Pancreas (tissue), 10 donors: ENCODE measurements at regions not wholly inside any gene's neighbourhood (a gene's known extent, or its start where the extent isn't known, plus 50 kb on each side); places are given as distances from the start of the nearest gene placed in this dataset.
"Not testable (repeated sequence)": the region's sequence is repeated elsewhere in the genome, so short reads cannot be mapped to it uniquely, and the experiment has no call there.

Experiments
- ATAC-seq, 4 donors: fragments of 200-7000 bp; cut with Tn5 transposase; one replicate each; pipeline versions ENCODE4 v1.8.0 to v1.9.1; 2020; ENCODE audit warnings: mild to moderate bottlenecking in 4 of 4, moderate library complexity in 4 of 4
- DNase-seq, 6 donors: peaks; one replicate each; pipeline ENCODE4 v3.0.0-alpha.2; 2020
- FAIRE-seq: peaks from 2 replicates; lab custom pipeline; 2012; peaks lifted over from hg19 to GRCh38; lab: Jason Lieb, UNC
- H3K27ac ChIP-seq, 4 donors: fragments of 200-600 bp; sonication (generic); 1 replicate in 3 of 4; 2 replicates in 1 of 4; pipeline versions ENCODE4 v1.5.0 to v1.8.0; 2020
- H3K27me3 ChIP-seq, 4 donors: fragments of 200-600 bp; one replicate each; pipeline ENCODE4 v1.8.0; 2021
- H3K36me3 ChIP-seq, 3 donors: fragments of 200-600 bp; sonication (generic) in 1 of 3; one replicate each; pipeline versions ENCODE4 v1.5.0 to v1.8.0; 2020 to 2021
- H3K4me1 ChIP-seq, 3 donors: fragments of 200-600 bp; one replicate each; pipeline ENCODE4 v1.8.0; 2021
- H3K4me3 ChIP-seq, 4 donors: fragments of 200-600 bp; sonication (generic) in 2 of 4; one replicate each; pipeline versions ENCODE4 v1.5.0 to v1.8.0; 2020 to 2021
- H3K9me3 ChIP-seq, 4 donors: fragments of 200-600 bp; one replicate each; pipeline ENCODE4 v1.8.0; 2021
- WGBS, 2 donors: extraction: QIAGEN DNeasy Blood & Tissue Kit; methylation state at CpG; one replicate each; pipeline ENCODE4 v1.1.7; 2013; 5-methylcytosine and 5-hydroxymethylcytosine counted together
- intact Hi-C, 3 donors: fragments of 100-400 bp; cut with DNase I; formaldehyde crosslinking; loops; one replicate each; pipeline versions ENCODE4 v1.11.1 to v1.14.2; 2022
- TF ChIP-seq, protein P1 (sequence below), 4 donors: fragments of 200-600 bp; sonication (generic) in 3 of 4; IDR thresholded peaks; one replicate each; pipeline versions ENCODE4 v1.5.0 to v1.8.0; 2021; ENCODE audit warnings: antibody characterized with exemption in 4 of 4
- donor health status: healthy with polysubstance abuse.
- donor health status: DM: no; HTN: no; CAD: no; lungs with moderate emphysema.
- donor health status: DM: no; HTN: no; CAD: no.
- donor health status: control.
- donor health status: control.
- donor health status: Bipolar disorder and iron deficiency.
- donor health status: DM: yes; HTN: yes; CAD: no.
- donor health status: DM: no; HTN: no; CAD: no.
- donor health status: DM: no; HTN: no; CAD: no.
- donor health status: DM: yes; HTN: yes; CAD: no.

DNA sequence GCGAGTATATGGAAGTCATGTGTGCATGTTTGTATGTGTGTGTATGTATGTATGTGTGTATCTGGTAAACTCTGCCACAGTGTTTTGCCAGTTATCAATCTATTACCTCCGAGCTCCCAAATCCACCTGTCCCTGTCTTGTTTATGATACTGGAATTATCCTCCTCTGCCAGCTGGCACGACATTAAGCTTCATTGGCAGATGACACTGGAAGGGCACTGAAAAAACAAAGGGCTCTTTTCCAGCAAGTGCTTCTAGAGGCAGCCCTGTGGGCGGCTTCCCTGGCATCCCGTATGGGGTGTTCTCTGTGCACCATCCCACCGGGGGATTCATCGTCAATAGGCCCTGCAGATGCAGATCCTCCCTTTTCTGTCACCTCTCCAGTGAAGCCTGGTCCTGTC lies 221.5 kb downstream of the MSX2 start:
- DNase-seq, result no peak
- Histone ChIP-seq H3K27me3 (peaks cover 0 to 3% (median 0%) of the 10 kb centered on the region in 4 donors), H3K9me3 (no peaks in the 10 kb centered on the region), H3K4me1 (no peaks in the 10 kb centered on the region), H3K27ac (no peak overlapping the region), H3K4me3 (no peak overlapping the region), H3K36me3 (no peaks in the 10 kb centered on the region)
- WGBS, 2 donors, result 68 to 70% methylated on average over 7 of the region's 7 CpGs
- ATAC-seq, result no peak
- TF ChIP-seq, protein P1, sequence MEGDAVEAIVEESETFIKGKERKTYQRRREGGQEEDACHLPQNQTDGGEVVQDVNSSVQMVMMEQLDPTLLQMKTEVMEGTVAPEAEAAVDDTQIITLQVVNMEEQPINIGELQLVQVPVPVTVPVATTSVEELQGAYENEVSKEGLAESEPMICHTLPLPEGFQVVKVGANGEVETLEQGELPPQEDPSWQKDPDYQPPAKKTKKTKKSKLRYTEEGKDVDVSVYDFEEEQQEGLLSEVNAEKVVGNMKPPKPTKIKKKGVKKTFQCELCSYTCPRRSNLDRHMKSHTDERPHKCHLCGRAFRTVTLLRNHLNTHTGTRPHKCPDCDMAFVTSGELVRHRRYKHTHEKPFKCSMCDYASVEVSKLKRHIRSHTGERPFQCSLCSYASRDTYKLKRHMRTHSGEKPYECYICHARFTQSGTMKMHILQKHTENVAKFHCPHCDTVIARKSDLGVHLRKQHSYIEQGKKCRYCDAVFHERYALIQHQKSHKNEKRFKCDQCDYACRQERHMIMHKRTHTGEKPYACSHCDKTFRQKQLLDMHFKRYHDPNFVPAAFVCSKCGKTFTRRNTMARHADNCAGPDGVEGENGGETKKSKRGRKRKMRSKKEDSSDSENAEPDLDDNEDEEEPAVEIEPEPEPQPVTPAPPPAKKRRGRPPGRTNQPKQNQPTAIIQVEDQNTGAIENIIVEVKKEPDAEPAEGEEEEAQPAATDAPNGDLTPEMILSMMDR (IDR thresholded peaks at IDR 0.05), result no peak
- intact Hi-C loops, result no loop called here
- no peak for FAIRE-seq

DNA sequence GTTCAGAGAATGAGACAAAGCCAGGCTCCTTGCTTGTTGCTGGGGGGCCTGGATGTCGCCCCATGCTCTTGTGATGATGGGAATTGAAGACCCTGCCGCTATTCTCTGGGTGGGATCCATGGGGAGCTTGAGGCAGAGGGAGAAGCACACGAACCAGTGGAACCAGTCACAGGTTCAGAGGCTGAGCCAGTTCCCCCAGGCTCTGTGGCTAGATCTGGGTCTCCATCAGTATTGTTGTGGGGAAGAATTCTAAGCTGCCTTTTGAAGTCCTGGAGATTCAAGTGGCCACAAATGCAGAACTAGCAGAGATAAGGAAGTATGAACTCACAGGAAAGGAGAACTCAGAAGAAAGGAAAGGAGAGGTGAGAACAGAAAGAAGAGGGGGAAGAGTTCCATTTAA lies 219.4 kb downstream of the MSX2 start:
- intact Hi-C loops, result no loop called here
- FAIRE-seq (no peak), ATAC-seq (no peak), DNase-seq (no peak)
- H3K36me3 ChIP-seq, result no peaks in the 10 kb centered on the region
- no peaks in the 10 kb centered on the region for H3K4me1 ChIP-seq
- no peak overlapping the region for H3K4me3 ChIP-seq
- TF ChIP-seq, protein P1 (IDR thresholded peaks at IDR 0.05), result no peak
- H3K9me3 ChIP-seq, result no peaks in the 10 kb centered on the region
- peaks cover 0 to 3% (median 0%) of the 10 kb centered on the region in 4 donors for H3K27me3 ChIP-seq
- no peak overlapping the region for H3K27ac ChIP-seq
- WGBS, 2 donors, result 61 to 62% methylated on average over 3 of the region's 3 CpGs

DNA sequence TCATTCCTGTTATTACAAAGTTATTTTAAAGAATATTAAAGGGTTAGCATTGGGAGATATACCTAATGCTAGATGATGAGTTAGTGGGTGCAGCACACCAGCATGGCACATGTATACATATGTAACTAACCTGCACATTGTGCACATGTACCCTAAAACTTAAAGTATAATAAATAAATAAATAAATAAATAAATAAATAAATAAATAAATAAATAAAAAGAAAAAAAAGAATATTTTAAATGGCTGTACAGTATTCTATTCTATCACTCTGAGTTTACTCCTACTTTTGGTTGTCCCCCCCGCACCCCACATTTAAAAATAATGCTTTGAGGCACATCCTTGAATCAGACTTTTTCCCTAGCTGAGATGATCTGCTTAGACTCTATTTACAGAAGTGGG lies 218.6 kb downstream of the MSX2 start:
- H3K27me3 ChIP-seq, H3K4me1 ChIP-seq, DNase-seq, FAIRE-seq, H3K27ac ChIP-seq, H3K36me3 ChIP-seq, intact Hi-C loops, H3K4me3 ChIP-seq, ATAC-seq, H3K9me3 ChIP-seq: not testable (repeated sequence)
- WGBS, 2 donors, result 81 to 90% methylated on average over 1 of the region's 1 CpG

DNA sequence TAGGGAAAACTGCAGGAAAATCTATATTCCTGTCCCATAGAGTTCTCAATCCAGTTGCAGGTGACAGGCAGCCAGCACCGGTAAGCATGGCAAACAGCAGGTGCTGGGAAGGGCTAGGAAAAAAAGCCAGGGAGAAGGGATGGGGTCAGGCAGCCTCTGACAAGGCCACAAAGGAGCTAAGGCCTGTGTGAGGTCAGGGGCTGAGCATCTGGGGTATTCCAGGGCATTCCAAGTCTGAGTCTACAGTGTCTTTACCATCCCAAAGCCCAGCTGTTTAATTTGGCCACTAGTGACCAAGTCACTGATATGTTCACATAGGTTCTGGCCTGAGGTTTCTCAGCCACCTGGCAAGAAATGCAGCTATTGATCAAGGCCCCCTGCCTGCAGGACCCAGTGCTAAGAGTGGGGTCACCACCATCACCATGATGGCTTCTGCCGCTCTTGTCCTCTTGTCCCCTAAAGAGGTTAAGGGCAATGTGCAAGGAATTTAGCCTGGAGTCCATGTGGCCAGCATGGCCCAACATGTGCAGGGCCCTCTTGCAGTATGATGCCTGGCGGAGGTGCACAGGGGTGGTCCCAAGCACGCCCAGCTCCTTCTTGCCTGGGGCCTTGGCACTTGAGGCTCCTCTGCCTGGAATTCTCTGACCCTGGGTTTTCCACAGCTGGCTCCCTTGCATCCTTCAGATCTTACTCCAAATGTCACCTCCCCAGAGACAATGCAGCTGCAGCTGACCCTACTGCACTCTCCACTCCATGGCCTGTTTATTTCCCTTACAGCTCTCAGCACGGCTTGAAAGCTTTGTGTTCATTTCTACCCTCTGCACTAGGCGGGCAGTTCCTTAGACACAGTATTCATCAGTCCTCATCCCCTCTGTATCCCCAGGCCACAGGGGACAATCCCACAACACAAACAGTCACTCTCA lies 213.1 kb downstream of the MSX2 start:
- no peak for ATAC-seq
- H3K9me3 ChIP-seq, result no peaks in the 10 kb centered on the region
- TF ChIP-seq, protein P1 (IDR thresholded peaks at IDR 0.05), result no peak
- no peak for FAIRE-seq
- H3K4me3 ChIP-seq, result no peak overlapping the region
- intact Hi-C loops, result loop anchor here in 1 of 3 donors (10.0 kb wide), 1 partner anchor 523 kb away; no protein-coding TSS in a partner anchor
- 65 to 70% methylated on average over 6 of the region's 6 CpGs for WGBS, 2 donors
- no peak for DNase-seq
- H3K4me1 ChIP-seq, result no peaks in the 10 kb centered on the region
- no peaks in the 10 kb centered on the region for H3K36me3 ChIP-seq
- peaks cover 0 to 2% (median 0%) of the 10 kb centered on the region in 4 donors for H3K27me3 ChIP-seq
- no peak overlapping the region for H3K27ac ChIP-seq

DNA sequence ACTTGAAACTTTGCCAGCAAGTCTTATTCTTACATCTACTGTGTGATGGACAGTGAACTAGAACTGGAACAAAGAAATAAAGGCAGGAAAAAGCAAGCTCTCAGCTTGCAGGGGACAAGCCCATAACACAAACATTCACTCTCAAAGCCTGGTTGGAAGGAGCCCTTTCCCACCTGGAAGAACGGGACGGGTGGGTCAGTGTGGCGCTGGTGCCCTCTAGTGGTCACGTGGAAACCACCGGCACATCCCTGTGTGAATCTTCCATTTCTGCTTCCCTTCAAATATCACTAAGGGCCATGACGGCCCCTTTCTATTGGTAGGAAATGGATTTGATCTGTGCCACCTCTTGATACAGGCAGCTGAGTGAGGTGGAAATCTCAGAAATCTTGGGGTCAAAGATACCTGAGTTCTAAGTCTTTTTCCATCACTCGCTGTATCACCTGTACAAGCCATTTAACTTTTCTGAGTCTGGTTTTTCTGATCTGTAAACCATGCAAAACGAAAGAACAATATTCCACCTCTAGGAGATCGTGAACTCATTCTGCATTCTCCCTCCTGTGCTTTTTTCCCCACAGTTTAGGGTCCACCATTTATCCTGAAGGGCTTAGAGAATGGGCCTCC lies 211.6 kb downstream of the MSX2 start:
- DNase-seq (peak; percentile 24 to 86 (median 64)), FAIRE-seq (no peak), ATAC-seq (peak; percentile 58 to 93 (median 87))
- Histone ChIP-seq H3K9me3 (no peaks in the 10 kb centered on the region), H3K27ac (no peak overlapping the region), H3K4me1 (no peaks in the 10 kb centered on the region), H3K27me3 (no peaks in the 10 kb centered on the region), H3K36me3 (no peaks in the 10 kb centered on the region), H3K4me3 (no peak overlapping the region)
- 16 to 17% methylated on average over 9 of the region's 9 CpGs for WGBS, 2 donors
- intact Hi-C loops, result loop anchor here in 1 of 3 donors (10.0 kb wide), 1 partner anchor 521 kb away; no protein-coding TSS in a partner anchor
- TF ChIP-seq, protein P1 (IDR thresholded peaks at IDR 0.05), result peak; percentile 76 to 90 (median 83)

DNA sequence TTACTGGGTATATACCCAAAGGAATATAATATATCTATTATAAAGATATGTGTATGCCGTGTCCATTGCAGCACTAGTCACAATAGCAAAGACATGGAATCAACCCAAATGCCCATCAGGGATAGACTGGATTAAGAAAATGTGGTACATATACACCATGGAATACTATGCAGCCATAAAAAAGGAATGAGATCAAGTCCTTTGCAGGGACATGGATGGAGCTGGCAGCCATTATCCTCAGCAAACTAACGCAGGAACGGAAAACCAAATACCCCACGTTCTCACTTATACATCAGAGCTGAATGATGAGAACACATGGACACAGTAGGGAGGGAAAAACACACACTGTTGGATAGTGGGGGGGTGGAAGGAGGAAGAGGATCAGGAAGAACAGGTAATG lies 206.7 kb downstream of the MSX2 start:
- not testable (repeated sequence) for DNase-seq, H3K27me3 ChIP-seq, H3K36me3 ChIP-seq, H3K9me3 ChIP-seq, H3K27ac ChIP-seq, H3K4me1 ChIP-seq, ATAC-seq, H3K4me3 ChIP-seq, FAIRE-seq
- intact Hi-C loops, result loop anchor here in 1 of 3 donors (10.0 kb wide), 1 partner anchor 516 kb away; no protein-coding TSS in a partner anchor
- 79 to 92% methylated on average over 4 of the region's 4 CpGs for WGBS, 2 donors
